Mucosa of gallbladder (tissue), 1 donor: ENCODE measurements at regions not wholly inside any gene's neighbourhood (a gene's known extent, or its start where the extent isn't known, plus 50 kb on each side); places are given as distances from the start of the nearest gene placed in this dataset.

Experiments
- DNase-seq: peaks from one replicate; pipeline ENCODE4 v3.0.0-alpha.2; 2020; ENCODE audit warnings: low spot score
- donor health status: DM: no; HTN: no; CAD: no.

GRCh38 chr15:61682891-61683735 is 377.1 kb downstream of the VPS13C start:
- DNase-seq = no peak

DNA sequence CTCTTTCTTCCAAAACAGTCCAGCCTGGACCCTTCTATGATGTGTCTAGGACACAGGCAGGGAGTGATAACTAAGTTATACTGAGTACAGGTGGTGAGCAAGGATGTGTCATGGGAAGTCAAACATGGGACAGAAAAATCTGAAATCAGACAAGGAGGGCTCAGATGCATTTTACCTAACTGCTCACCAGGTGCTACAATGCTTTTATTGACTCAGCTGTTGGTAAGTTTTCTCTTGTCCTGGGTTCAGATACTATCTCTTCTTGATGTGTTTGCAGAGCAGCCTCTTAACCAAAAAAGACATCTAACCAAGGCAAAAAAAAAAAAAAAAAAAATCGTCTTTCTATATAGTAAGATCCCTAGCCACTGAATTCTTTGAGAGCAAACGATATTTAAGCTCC is 378.6 kb downstream of the VPS13C start:
- no peak for DNase-seq

DNA sequence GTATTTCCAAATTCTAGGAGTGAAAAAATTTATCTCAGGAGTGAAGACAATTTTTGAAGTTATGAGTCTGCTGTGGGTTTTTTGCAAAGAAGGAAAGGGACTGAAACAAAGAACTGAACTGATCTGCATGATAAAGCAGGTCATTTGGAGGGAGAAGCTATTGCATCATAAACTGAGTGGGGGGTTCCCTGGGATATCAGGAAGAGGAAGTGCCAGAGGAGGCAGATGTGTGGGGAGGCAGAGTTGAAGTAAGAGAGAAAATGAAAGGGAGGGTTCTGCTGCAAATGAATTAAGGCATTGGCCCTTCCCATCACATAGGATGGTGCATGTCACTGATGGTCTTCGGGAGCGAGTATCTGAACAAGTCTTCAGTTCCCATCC is 379.2 kb downstream of the VPS13C start:
- no peak for DNase-seq

- DNase-seq = no peak
Observed at GRCh38 chr15:61680260-61681037, 379.8 kb downstream of the VPS13C start.

DNA sequence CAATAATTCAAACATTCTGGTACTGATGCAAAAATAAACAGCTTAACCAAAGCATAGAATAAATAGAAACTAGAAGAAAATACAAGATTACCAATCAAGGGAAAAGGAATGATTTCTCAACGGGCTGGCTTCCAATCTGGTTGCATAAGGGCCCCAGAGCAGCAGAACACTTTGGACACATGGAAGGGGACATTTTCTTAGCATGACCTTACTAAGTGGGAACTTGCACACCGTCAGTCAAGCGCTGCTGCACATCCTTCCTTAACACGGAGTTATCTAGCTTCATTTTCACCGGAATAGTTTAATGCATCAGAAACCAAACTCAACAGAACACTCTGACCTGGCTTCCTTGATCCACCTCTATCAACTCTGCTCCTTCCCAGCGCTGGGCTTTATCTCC is 388.5 kb downstream of the VPS13C start:
- DNase-seq = no peak

DNA sequence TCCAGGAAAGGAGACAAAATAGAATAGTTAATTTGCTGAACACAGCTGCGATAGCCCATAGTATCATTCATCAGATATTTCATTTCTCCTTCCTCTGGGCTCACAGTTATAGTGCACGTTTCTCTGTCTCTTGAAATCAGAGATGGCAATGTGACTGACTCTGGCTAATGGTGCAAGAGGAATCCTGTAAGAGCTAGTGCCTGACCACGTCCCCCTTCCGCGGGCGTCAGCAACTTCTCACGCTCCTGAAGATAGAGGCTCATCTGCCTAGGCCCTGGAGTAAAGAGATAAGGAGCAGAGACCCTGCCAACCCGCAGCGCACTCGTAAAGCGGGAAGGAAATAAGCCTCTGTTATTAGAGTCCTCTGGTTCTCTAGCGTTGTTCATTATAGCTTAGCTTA is 391.8 kb downstream of the VPS13C start:
- no peak for DNase-seq

DNA sequence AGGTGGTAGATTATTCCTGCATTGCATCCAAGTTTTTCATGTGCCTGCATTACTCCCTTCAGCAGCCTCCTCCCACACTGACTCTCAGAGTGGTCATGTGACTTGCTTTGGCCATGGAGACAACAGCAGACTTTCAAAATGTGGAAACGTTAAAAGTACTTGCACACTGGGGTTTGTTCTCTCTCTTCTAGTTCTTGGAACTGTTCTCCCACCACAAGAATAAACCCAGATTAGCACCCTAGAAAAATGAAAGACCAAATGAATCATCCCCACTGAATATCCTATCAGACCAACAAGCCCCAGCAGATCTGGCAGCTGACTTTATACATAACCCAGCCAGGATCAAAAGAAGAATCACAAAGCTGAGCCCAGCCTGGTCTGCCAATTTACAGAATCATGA is 398.5 kb downstream of the VPS13C start:
- DNase-seq = no peak

GRCh38 chr15:61660579-61660978 is 399.7 kb downstream of the VPS13C start:
- no peak for DNase-seq

GRCh38 chr15:61659566-61660190 is 400.6 kb downstream of the VPS13C start:
- DNase-seq = no peak

- no peak for DNase-seq
Observed at GRCh38 chr15:61657461-61657860, 402.8 kb downstream of the VPS13C start.

- DNase-seq = no peak
Observed at GRCh38 chr15:61656391-61656790, 403.9 kb downstream of the VPS13C start.

GRCh38 chr15:61655881-61656280 is 404.4 kb downstream of the VPS13C start:
- no peak for DNase-seq

GRCh38 chr15:61654918-61655317 is 405.3 kb downstream of the VPS13C start:
- no peak for DNase-seq

- DNase-seq = no peak
Observed at GRCh38 chr15:61654002-61654740, 406.1 kb downstream of the VPS13C start.

DNA sequence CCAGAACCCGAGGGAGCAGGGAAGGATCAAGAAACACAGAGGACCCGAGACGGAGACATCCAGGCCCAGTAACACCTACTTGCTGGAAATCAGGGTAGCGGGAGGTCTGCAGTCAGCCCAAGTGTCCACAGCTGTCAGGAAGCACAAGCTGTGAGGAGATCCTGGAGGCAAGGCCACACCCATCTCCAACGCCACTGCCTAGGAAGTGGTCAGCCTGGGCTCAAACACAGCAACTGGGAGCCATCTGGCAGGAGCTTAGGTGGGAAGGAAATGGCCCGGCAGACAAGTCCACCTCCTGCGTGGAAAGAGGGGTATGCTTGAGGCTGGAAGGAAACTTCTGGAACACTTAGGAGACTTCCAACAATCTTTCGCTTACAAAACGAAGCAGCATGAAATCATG is 407.1 kb downstream of the VPS13C start:
- no peak for DNase-seq

GRCh38 chr15:61651267-61651666 is 409.0 kb downstream of the VPS13C start:
- DNase-seq = no peak

- DNase-seq = no peak
Observed at GRCh38 chr15:61649046-61649445, 411.2 kb downstream of the VPS13C start.

GRCh38 chr15:61644550-61644949 is 415.4 kb upstream of the RORA start:
- no peak for DNase-seq

GRCh38 chr15:61641645-61642044 is 412.5 kb upstream of the RORA start:
- DNase-seq = no peak

DNA sequence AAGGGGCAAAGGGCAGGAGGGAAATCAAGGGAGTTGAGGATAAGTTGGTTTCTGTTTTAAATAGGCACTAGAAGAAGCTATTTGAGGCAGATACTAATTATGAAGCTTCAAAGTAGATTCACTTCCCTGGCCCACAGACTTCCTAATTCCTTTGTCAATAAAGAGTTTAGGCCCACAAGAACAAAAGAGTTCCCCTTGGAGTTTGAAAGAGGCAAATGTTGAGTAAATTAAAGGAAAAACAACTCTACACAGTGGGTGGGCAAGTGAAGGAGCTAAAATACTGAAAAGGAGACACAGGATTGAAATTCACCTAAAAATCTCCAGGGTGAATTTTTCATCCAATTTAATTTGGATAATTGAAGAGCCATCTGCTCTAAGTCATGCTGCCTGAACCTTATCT is 411.7 kb upstream of the RORA start:
- no peak for DNase-seq

- DNase-seq = no peak
Observed at GRCh38 chr15:61639491-61639890, 410.4 kb upstream of the RORA start.

DNA sequence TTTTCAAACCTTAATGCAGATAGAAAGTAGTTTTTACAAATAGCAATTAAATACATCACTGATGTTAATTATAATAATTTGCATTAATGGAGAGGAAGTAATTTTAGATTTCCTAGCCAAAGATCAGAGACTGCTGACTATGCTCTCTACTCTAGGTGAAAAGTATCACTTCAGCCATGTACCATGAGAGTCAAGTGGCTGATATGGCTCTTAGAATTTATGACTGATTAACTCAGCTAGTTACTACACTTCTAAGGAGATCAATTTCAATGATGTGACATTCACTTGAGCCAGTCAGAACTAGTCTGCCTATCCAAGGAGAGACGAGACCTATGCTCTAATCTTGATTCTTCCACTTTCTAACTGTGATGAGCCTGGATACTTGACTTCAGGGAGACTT is 405.7 kb upstream of the RORA start:
- no peak for DNase-seq
